Fibroblast of skin of scalp (primary cell): ENCODE measurements at regions not wholly inside any gene's neighbourhood (a gene's known extent, or its start where the extent isn't known, plus 50 kb on each side); places are given as distances from the start of the nearest gene placed in this dataset.

ENCODE experiments used
- DNase-seq: peaks from one replicate; pipeline ENCODE4 v3.0.0-alpha.2; 2013

- peak; percentile 33 for DNase-seq
These were observed 227.7 kb upstream of the CRY1 start for GRCh38 chr12:107320929-107321631.

GRCh38 chr12:107322063-107322462 is 228.7 kb upstream of the CRY1 start:
- DNase-seq: no peak

DNA sequence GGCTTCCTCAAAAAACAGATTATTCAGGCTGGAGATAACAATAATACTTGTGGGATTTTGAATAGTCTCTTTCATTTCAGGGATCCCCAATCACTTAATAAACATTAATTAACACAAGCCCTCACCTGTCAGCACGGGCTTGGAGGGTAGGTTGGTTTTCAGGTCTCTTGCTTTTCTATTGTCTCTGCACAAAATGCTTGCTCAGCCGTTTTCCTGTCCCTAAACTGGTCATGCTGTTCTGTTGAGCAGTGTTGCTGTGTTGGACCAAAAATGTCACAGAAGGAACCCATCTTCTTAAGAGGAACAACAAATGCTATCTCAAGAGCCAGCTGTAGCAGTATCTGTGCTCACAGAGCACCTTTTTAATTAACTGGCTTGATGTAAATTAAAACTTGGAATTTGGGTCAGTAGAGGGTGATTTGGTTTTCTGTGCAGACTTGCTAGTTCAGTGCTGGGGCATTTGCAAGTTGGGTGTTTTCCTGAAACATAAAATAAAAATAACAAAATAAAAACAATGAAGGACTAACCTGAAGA is 231.8 kb upstream of the CRY1 start:
- no peak for DNase-seq

DNA sequence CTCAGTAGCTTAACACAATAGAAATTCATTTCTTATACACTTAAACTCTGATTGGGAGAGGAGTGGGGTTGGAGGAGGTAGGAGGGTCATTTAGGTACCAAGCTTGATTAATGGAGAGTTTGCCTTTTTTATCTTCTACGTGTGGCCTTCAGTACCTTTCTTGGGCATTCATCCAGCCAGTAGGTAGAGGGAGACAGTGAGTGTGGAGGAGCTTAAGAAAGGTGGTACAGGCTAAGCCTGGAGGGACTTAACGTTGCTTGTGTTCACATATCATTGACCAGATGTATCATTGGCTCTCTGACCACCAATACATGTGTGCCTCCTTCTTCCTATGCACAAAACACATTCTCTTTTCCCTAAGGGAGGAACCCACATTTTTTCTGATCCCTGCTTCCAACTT is 232.9 kb upstream of the CRY1 start:
- no peak for DNase-seq

GRCh38 chr12:107327651-107328182 is 234.4 kb upstream of the CRY1 start:
- DNase-seq: no peak

- peak; percentile 67 for DNase-seq
These were observed 235.2 kb upstream of the CRY1 start for GRCh38 chr12:107328442-107329133.

GRCh38 chr12:107329569-107330324 is 236.4 kb upstream of the CRY1 start:
- peak; percentile 30 for DNase-seq

DNA sequence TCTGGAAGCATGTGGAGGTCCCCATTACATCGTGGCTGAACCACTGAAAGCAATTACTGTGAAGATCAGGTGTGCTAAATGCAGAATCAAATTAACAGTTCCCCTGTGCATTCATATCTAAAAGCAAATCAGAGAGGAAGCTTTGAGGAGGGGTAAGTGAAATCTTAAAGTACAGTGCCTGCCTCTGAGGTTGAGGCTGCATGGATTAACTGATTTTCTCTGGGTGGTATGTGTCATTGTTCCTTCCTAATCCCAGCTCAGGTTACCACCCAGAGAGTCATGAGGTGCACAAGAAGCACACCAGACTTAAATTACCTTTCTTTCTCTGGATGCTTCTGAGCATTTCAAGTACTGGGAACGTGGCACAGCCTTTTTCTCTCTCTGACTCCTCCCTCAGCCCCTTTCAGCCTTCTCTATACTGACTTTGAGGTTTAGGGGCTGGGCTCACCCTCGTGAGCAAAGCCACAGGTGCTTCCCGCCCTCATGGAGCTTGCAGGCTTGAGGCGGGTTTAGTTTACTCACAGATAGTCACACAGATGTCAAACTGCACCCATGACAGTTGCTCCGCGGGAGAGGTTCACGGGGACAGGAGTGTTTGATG is 237.6 kb upstream of the CRY1 start:
- no peak for DNase-seq

DNA sequence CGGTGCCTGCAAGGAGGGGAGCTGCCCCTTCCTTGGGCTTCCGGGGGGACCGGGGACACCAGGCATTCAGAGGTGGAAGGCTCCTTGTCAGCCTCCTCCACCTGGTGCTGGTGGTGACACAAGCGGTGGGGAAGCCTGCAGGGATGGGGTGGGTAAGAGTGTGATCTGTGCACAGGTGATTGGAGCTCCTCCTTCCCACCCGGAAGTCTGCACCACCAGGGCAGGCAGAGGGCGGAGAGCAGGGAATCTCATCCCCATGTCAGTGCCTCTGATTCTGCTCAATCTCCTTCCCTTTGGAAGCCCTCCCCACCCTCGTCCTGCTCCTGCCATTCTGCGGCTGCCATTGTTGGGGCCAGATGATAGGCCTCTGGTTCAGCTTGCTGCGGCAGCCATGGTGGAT is 238.1 kb upstream of the CRY1 start:
- DNase-seq: no peak

DNA sequence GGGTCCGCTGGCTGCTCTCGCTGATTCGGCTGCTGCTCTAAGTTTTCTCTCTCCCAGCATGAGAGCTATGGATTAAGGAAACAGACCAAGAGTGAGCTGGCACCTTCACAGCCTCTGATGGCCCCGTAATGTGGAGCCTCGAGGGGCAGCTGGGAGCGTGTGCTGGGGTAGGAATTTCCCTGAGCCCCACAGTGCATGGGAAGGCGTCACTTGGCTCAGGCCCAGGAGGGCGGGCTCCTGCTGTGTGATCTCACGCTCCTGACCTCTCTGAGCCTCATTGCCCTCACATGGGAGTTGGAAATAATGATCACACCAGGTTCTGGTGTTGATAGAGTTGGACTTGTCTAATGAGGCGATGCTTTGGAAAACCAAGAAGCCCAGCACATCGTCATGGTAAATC is 238.6 kb upstream of the CRY1 start:
- DNase-seq: no peak

GRCh38 chr12:107332743-107333142 is 239.4 kb upstream of the CRY1 start:
- DNase-seq: no peak

DNA sequence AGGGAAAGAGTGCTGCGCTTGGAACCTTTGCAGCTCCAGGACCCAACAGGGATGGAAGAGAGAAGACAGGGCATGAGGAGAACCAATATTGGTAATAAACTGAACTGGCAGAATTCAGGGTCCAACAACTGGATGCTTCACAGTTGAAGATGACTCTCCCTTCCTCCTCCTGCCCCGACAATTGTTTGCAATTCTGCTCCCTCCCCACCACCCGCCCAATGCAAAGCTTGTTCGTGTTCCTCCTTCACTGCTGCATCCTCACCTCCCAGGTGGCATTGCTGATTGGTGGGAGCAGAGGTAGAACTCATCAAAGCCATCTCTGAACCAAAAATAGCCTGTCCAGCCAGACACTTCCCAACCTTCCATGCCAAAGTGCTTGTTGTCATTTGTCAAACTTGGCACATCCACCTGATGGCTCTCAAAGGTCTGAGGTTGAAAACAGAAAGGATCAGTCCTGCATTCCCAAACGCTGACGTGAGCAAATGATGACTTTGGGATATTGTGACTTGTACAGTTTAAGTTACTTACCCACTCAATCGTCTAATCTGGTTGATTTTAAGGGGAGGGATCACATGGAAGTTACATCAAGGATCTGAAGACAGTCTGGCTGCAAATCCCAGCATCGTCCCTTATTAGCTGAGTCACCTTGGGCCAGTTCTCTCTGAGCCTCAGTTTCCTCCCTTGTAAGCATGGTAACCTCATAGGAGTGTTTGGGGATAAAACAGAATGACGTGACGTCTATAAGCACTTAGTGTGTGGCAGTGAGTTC is 242.6 kb upstream of the CRY1 start:
- no peak for DNase-seq

DNA sequence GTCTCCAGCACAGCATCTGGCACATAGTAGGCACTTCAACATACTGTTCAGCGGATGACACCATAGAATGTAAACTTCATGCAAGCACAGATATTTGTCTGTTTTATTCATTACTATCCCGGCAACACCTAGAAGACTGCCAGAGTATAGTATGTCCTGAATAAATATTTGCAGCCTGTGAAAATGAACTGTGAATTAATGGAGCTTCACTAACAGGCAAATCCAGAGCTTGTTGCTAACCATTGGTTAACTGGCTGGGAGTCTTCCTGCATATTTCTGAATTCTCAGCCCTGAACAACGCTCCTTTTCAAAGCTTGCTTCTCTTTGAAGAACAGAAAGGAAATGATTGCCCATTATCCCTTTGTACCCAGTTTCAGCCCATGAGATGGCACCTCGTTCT is 243.3 kb upstream of the CRY1 start:
- no peak for DNase-seq

- DNase-seq: no peak
These were observed 244.2 kb upstream of the CRY1 start for GRCh38 chr12:107337346-107338095.

- DNase-seq: no peak
These were observed 246.1 kb upstream of the CRY1 start for GRCh38 chr12:107339487-107339886.

DNA sequence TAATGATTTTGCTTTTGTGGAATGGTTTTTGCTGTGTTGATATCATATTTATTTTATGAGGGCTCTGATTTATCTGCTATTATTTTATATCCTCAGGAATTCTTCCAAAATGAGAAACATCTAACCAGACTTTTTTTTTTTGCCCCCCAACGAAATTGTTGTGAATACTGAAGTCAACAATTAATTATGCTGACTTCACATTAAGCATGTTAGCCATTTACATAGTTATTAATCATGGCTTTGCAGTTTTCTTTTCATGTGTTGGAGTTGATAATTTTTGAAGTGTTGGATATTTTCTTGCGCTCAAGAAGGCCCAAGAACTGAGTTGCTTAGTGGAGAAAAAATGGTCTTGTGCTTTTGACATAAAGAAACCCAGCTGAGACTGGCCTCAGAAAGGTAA is 246.6 kb upstream of the CRY1 start:
- DNase-seq: no peak

GRCh38 chr12:107340898-107341297 is 247.5 kb upstream of the CRY1 start:
- no peak for DNase-seq

- peak; percentile 15 for DNase-seq
These were observed 250.9 kb upstream of the CRY1 start for GRCh38 chr12:107344035-107344808.

- DNase-seq: no peak
These were observed 253.9 kb upstream of the CRY1 start for GRCh38 chr12:107347261-107347660.

DNA sequence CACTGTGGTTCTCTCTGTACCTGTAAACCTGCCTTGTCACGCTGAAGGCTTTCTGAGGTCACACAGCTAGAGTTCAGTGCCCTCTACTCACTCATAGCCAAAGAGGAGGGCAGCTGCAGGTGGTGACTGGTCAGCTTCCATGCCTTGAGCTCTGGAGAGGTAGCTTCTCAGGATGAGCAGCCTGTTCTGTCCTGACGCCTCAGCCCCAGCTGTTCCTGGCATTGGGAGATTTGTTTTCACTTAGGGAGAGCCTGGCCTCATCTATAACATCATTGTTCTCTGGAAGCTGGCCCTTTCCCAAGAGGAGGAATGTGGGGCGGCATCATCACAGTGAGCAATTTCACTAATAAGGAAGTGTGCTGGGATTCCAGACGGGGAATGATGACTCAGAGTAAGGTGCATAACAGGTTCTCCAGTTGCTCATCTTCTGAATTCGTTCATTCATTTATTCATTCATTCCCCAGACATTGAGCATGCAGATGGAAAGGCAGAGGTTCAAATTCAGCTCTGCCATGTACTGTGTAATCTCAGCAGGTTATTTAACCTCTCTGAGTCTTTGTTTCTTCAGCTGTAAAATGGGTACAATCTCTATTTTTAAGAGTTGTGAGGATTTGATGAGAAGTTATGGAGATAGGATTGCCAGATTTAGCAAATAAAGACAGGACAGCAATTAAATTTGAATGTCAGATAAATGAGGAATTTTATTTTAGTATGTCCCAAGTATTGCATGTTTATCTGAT is 255.8 kb upstream of the CRY1 start:
- peak; percentile 73 for DNase-seq
